GM18861 (cell line): ENCODE measurements at regions not wholly inside any gene's neighbourhood (a gene's known extent, or its start where the extent isn't known, plus 50 kb on each side); places are given as distances from the start of the nearest gene placed in this dataset.
"Not testable (repeated sequence)": the region's sequence is repeated elsewhere in the genome, so short reads cannot be mapped to it uniquely, and the experiment has no call there.

Experiments used
- ATAC-seq: cut with Tn5 transposase; IDR thresholded peaks from one replicate; pipeline ENCODE4 v1.9.1; 2021; ENCODE audit not compliant: unreplicated experiment

GRCh38 chr12:19896534-19896933, 457.2 kb downstream of the AEBP2 start:
- ATAC-seq, result no peak

GRCh38 chr12:19897900-19898408, 458.7 kb downstream of the AEBP2 start:
- no peak for ATAC-seq

- no peak for ATAC-seq
Measured at GRCh38 chr12:19901841-19902240, 462.5 kb downstream of the AEBP2 start.

- no peak for ATAC-seq
Measured at GRCh38 chr12:19904819-19905218, 463.5 kb upstream of the PDE3A start.

- no peak for ATAC-seq
Measured at GRCh38 chr12:19908830-19909229, 459.5 kb upstream of the PDE3A start.

- ATAC-seq, result no peak
Measured at GRCh38 chr12:19909418-19909817, 458.9 kb upstream of the PDE3A start.

GRCh38 chr12:19910681-19911080, 457.7 kb upstream of the PDE3A start:
- no peak for ATAC-seq

GRCh38 chr12:19912991-19913390, 455.3 kb upstream of the PDE3A start:
- no peak for ATAC-seq

- ATAC-seq, result no peak
Measured at GRCh38 chr12:19915392-19916195, 452.7 kb upstream of the PDE3A start.

GRCh38 chr12:19916196-19916753, 452.1 kb upstream of the PDE3A start:
- ATAC-seq, result no peak

- no peak for ATAC-seq
Measured at GRCh38 chr12:19916974-19917373, 451.4 kb upstream of the PDE3A start.

- not testable (repeated sequence) for ATAC-seq
Measured at GRCh38 chr12:19921716-19922115, 446.6 kb upstream of the PDE3A start.

GRCh38 chr12:19922717-19923116, 445.6 kb upstream of the PDE3A start:
- no peak for ATAC-seq

- ATAC-seq, result no peak
Measured at GRCh38 chr12:19924360-19924759, 444.0 kb upstream of the PDE3A start.

GRCh38 chr12:19925841-19926240, 442.5 kb upstream of the PDE3A start:
- ATAC-seq, result no peak

GRCh38 chr12:19926266-19926665, 442.1 kb upstream of the PDE3A start:
- no peak for ATAC-seq

- ATAC-seq, result no peak
Measured at GRCh38 chr12:19927661-19928060, 440.7 kb upstream of the PDE3A start.

GRCh38 chr12:19932413-19932812, 435.9 kb upstream of the PDE3A start:
- ATAC-seq, result no peak

GRCh38 chr12:19933924-19934323, 434.4 kb upstream of the PDE3A start:
- ATAC-seq, result no peak

- no peak for ATAC-seq
Measured at GRCh38 chr12:19937161-19937560, 431.2 kb upstream of the PDE3A start.

GRCh38 chr12:19938031-19938430, 430.3 kb upstream of the PDE3A start:
- ATAC-seq, result no peak

- no peak for ATAC-seq
Measured at GRCh38 chr12:19938491-19938890, 429.8 kb upstream of the PDE3A start.

GRCh38 chr12:19940267-19940666, 428.1 kb upstream of the PDE3A start:
- ATAC-seq, result no peak
